GM18870 (cell line): ENCODE measurements at regions not wholly inside any gene's neighbourhood (a gene's known extent, or its start where the extent isn't known, plus 50 kb on each side); places are given as distances from the start of the nearest gene placed in this dataset.
"Not testable (repeated sequence)": the region's sequence is repeated elsewhere in the genome, so short reads cannot be mapped to it uniquely, and the experiment has no call there.

Experiments
- ATAC-seq: cut with Tn5 transposase; IDR thresholded peaks from one replicate; pipeline ENCODE4 v1.9.1; 2021; ENCODE audit warnings: moderate library complexity; ENCODE audit not compliant: unreplicated experiment

- ATAC-seq: no peak
Observed at GRCh38 chr3:137111497-137111896, 153.7 kb downstream of the IL20RB start.

DNA sequence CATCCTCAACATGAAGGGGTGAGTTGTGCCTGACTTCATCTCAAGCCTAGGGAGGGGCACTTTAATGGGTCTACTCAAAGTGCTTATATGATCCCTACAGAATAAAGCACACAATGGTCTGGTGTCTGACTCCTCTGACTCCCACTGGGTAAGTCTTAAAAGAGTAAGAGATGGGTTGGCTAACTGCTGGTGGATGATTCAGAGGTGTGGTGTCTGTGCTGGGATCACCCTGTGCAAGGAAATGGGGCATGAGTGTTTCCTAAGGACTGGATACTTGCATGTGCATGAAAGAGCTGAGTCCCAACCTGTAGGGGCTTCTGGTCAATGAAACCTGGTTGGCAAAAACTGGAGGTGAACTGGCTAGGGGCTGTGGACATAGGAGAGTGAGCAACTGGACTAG, 158.8 kb downstream of the IL20RB start:
- ATAC-seq: no peak

GRCh38 chr3:137121704-137122314, 164.0 kb downstream of the IL20RB start:
- peak; percentile 84 for ATAC-seq

- ATAC-seq: no peak
Observed at GRCh38 chr3:137131081-137131480, 173.3 kb downstream of the IL20RB start.

DNA sequence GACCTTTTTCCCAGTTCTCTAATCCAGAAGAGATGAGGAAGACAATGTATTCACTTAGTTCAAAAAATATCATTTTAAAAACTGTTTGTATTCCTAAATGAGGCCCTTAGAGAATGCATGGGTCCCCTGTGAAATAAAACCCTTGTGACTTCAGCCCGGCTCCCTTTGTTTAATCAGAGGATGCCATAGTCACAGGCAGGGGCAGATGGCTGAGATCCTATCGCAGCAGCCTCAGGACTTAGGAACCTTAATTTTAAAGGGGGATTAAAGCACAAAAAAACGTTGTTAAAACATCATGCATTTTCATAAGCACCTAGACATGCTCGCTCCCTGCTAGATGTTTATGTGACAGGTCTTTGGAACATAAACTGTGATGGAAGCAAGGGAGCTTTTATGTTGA, 176.6 kb downstream of the IL20RB start:
- no peak for ATAC-seq

DNA sequence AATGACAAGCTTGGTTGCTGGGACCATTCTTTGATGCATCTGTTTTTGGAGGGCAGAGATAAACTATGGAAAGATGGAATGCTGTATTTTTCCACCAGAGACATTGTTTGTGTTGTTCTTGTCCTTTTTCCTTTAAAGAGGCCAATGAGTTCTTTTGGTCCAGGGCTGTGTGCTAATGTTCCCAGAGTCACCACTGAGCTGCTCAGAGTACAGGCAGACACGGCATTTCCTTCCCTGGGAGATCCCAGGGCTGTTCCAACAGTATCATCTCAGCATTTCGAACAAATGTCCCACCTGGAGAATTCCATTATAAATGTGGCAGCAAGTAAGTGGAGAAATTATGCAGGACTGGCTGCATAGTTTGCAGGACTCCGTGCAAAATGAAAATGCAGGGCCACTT, 190.6 kb downstream of the IL20RB start:
- ATAC-seq: no peak

GRCh38 chr3:137148917-137149316, 191.1 kb downstream of the IL20RB start:
- no peak for ATAC-seq

GRCh38 chr3:137150825-137151224, 193.0 kb downstream of the IL20RB start:
- ATAC-seq: no peak

DNA sequence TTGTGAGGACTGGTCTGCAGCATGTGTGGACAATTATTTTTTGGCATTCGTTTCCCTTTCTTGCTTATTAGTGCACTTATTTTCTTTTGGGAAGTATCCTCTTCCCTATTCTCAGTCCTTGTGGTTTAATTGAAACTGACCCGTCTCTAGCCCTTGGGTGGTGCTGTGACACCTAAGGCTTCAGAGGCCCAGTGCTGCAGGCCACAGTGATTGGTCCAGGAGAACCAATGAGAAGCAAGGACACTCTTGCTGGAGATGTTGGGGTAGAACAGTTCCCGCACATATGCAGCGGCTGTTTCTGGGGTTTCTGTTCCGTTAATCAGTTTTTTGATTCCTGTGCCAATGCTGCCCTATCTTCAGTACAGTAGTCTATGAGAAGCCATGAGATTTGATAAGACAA, 195.3 kb downstream of the IL20RB start:
- not testable (repeated sequence) for ATAC-seq

- ATAC-seq: no peak
Observed at GRCh38 chr3:137163241-137163871, 205.6 kb downstream of the IL20RB start.

DNA sequence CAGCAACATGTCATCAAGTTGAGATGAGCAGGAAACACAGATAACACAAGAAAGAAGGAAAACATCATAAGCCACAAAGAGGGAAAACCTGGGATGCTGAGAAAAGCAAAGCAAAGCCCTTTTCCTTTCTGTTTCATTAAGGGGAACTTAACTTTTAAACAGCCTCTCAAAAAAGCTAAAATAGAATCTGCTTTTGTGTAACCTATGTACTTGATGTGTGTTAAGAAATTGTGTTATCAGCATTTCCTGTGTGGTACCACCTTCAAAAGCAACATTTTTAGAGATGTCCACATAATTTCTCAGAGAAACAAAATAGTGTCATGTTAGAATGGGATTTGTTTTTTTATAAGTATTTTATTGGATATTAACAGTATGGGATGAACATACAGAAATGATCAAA, 206.2 kb downstream of the IL20RB start:
- no peak for ATAC-seq

DNA sequence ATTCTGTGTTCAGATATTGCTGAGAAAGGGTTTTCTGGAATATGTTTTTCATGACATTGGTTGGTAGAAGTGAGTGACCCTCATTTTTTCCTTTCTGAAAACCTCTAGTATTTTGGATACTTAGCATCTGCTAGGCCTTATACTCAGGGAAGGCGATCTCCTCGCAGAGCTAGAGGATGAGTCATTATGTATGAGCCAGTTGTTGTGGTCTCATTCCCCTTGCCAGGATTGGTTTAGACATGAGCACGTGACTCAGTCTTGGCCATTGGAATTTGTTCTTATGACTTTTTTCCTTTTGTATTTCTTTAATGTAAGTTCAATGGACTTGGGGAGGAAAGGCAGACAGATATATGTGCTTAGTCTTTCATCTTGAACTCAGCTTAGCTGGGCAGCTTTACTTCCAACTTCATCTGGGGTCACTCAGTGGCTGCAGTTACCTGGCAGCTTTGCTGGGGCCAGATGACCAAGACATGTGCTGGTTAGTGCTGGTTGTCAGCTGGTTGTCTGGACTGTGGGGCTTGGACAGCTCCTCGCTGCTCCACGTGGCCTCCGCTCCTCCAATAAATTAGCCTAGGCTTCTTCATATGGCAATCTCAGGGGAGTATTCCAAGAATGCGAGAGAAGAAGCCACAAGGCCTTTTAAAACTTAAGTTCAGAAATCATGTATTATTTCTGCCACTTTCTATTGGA, 207.5 kb downstream of the IL20RB start:
- ATAC-seq: no peak

DNA sequence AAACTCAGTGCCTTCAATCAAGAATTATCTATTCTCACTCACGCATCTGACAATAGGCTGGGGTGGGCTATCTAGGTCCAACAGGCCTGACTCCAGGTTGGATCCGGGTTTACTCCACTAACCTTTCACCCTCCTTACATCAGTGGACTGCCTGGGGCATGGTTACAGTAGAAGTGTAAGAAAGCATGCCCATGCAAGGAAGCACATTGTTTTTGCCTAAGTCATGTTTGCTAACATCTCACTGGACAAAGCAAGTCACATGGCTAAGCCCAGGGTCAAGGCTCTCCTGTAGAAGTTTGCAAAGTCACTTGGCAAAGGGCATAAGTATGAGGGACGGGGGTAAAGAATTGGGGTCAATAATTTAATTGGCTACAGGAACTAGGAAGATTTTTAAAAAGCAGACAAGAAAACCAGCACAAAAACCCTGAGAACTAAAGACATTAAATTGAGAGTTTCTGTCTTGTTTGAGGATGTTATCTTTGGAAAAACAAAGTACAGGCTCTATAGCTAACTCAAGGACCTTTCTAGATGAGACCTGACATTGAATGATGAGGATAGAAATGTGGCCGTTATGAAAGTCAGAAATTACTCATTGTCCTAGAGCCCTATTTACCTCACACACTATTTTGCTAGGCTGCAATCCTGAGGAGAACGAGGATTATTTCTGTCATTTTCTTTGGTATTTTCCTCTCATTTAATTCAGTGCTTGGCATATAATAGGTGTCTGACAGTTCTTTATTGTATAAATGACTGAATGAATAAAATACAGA, 214.2 kb downstream of the IL20RB start:
- no peak for ATAC-seq

GRCh38 chr3:137172728-137173127, 214.9 kb downstream of the IL20RB start:
- no peak for ATAC-seq

- no peak for ATAC-seq
Observed at GRCh38 chr3:137174514-137174913, 216.7 kb downstream of the IL20RB start.

DNA sequence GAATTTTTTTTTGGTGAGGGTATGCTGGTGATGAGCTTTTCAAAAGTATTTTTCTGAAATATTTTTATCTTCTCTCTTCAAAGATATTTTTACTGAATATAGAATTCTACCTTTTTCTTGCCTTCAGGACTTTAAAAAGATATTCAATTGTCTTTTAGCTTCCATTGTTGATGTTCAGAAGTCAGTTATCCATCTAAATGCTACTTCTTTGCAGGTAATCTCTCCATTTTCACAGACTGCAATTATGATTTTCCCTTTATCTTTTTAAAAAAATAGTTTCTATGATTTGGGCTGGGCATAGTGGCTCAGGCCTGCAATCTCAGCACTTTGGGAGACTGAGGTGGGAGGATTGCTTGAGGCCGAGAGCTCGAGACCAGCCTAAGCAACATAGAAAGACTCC, 222.4 kb downstream of the IL20RB start:
- ATAC-seq: no peak

GRCh38 chr3:137191133-137191923, 233.5 kb downstream of the IL20RB start:
- ATAC-seq: no peak

GRCh38 chr3:137191951-137192350, 234.2 kb downstream of the IL20RB start:
- ATAC-seq: no peak

- no peak for ATAC-seq
Observed at GRCh38 chr3:137194301-137194700, 236.5 kb downstream of the IL20RB start.

DNA sequence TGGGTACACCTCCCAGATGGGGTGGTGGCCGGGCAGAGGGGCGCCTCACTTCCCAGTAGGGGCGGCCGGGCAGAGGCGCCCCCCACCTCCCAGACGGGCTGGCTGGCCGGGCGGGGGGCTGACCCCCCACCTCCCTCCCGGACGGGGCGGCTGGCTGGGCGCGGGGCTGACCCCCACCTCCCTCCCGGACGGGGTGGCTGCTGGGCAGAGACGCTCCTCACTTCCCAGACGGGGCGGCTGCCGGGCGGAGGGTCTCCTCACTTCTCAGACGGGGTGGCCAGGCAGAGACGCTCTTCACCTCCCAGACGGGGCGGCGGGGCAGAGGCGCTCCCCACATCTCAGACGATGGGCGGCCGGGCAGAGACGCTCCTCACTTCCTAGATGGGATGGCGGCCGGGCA, 240.6 kb downstream of the IL20RB start:
- ATAC-seq: not testable (repeated sequence)

DNA sequence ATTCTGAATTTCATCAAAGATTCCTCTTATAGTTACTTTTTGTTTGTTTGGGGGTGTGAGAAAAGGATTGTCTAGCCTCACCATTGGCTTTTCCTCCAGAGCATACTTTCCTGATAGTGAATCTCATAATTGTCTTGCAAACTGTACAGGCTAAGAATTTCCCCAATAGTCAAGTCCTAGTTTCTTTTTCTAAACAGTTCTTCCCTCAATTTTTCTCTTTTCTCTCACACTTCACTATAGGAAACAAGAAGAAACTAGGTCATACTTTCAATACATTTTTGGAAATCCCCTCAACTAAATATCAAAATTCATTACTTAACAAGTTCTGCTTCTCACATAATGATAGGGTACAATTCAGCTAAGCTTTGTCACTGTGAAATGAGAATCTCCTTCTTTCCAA, 241.9 kb downstream of the IL20RB start:
- ATAC-seq: no peak
